HG02943 (cell line): ENCODE measurements at regions not wholly inside any gene's neighbourhood (a gene's known extent, or its start where the extent isn't known, plus 50 kb on each side); places are given as distances from the start of the nearest gene placed in this dataset.

Experiments used
- ATAC-seq: cut with Tn5 transposase; IDR thresholded peaks from one replicate; pipeline ENCODE4 v1.9.1; 2021; ENCODE audit warnings: mild to moderate bottlenecking, low read depth, moderate library complexity; ENCODE audit not compliant: unreplicated experiment

DNA sequence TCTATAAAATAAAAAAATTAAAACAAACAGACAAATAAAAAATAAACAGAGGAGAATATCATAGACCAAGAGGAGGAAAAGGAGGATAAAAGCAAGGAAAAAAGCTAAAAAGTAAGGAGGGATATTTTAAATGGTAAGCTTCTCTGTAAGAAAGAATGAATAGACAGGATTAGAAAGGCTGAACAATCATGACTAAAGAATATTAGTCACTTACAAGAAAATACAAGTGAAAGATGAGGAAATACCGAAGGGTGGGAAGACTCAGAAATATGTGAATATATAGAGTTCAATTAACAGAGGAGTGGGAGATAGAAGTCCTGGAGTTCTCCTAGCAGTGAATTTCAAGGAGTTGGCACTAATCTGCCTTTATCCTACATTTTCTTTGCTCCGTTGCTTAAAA is 162.6 kb downstream of the RTL3 start:
- no peak for ATAC-seq

DNA sequence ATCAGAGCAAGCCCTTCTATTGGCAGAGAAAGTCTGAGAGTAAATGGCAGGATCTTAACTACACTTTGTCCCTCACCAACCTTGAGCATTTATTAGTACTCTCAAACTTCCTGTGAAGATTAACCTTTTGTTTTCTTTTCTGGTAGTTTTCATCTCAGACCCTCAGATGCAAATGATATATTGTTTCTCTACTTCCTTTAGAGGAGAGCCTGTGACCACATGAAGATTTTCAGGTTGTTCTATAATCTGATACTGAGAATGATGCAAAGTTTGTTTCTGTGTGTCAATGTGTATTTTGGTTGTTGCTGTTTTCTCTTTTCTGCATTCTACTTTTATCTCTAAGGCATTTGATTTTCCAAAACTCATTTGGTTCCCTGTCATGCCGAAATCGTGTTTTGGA is 165.8 kb upstream of the CYSLTR1 start:
- ATAC-seq = peak; percentile 67

DNA sequence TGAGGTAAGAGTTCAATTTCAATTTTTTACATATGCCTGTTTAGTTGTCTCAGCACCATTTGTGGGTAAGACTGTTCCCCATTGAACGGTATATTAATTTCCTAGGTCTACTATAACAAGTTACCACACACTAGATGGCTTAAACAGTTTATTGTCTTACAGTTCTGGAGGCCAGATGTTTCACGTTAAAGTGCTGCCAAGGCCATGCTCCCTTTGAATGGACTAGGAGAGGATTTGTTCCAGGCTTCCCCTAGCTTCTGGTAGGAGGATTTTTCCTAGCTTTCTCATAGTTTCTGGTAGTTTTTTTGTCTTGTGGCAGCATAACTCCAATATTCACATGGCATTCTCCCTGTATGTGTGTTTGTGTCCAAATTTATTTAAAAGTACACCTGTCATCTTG is 149.3 kb upstream of the CYSLTR1 start:
- no peak for ATAC-seq

DNA sequence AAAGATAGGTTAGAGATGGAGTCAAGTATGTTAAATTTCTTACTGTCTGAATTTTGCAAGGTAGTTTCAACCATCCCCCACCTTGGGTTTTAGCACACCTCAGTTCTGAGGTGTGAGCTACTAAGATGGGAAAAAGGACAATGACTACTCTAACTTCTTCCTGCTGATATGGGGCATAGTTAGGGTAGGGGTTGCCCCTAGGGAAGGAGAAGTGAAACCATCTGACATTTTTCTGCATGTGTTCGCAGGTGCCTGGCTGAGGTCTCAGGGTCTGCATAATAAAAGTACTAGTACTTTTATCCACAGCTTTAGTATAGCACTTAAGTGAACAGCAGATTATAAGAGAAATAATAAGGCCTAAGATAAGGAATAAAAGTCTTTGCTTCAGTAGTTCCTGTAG is 129.5 kb upstream of the CYSLTR1 start:
- no peak for ATAC-seq

DNA sequence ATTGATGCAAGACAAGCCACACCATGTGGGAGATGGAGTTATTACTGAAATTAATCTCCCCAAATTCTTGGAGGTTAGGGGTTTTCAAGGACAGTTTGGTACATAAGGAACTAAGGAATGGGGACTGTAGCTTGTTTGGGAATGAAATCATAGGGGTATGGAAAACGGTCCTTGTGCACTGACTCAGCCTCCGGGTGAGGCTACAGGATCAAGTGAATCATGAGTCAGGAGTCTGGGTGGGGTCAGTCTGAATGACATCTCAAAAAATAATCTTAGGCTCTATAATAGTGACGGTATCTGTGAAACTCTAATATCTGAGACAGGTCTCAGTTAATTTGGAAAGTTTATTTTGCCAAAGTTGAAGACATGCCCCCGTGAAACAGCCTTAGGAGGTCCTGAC is 128.5 kb upstream of the CYSLTR1 start:
- no peak for ATAC-seq

DNA sequence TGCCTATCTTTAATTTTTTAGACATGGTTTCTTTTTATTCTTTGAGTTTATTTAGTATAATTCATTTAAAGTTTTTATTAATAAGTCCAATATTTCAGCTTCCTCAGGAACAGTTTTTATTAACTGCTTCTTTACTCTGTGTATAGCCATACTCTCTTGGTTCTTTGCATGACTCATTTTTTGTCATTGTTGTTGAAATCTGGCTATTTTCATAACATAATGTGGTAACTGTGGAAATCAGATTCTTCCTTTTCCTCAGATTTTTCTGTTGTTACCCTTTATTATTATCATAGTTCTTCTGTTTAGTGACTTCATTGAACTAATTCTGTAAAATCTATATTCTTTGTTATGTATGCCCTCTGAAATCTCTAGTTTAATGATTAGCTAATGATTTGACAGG is 124.9 kb upstream of the CYSLTR1 start:
- ATAC-seq = no peak

DNA sequence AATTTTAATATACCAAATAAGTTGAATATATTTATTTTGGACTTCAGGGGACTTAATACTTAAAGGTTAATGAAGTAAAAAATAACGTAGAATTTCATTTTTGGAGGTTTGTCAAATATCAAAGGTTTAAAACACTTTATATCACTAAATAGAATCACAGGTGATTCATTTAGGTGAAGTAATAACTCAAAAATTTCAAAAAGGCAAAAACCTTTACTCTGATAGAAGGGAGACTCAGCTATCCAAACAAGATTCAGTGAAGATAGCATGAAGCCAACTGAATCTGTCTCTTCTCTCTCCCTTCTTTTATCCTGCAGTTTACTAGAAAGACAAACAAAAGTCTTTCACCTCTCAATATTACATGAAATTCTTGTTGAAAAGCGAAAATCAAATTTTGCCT is 110.2 kb upstream of the CYSLTR1 start:
- no peak for ATAC-seq

GRCh38 chrX:78429172-78429571 is 101.8 kb upstream of the CYSLTR1 start:
- ATAC-seq = no peak

- no peak for ATAC-seq
These were observed 61.3 kb upstream of the CYSLTR1 start for GRCh38 chrX:78388663-78389062.

GRCh38 chrX:78387364-78387763 is 60.0 kb upstream of the CYSLTR1 start:
- ATAC-seq = no peak

GRCh38 chrX:78384486-78384885 is 57.1 kb upstream of the CYSLTR1 start:
- ATAC-seq = no peak

DNA sequence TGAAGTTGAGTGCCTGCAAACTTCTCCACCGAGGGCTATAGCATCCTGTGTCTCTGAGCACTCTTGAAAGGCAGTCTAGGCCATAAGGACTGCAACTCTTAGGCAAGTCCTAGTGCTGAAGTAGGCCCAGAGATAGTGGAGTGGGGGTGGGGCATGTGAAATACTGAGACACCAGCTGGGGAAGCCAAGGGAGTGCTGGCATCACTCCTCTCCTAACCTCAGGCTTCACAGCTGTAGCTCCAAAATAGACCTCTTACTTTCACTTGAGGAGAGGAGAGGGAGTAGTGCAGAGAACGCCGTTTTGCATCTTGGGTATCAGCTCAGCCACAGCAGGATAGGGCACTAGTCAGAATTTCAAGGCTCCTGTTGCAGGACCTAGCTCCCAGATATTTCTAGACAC is 56.2 kb upstream of the CYSLTR1 start:
- no peak for ATAC-seq

- ATAC-seq = no peak
These were observed 51.2 kb upstream of the CYSLTR1 start for GRCh38 chrX:78378476-78379115.
